Neural cell (in vitro differentiated cells): ENCODE measurements at regions not wholly inside any gene's neighbourhood (a gene's known extent, or its start where the extent isn't known, plus 50 kb on each side); places are given as distances from the start of the nearest gene placed in this dataset.

Source experiments
- H2AFZ ChIP-seq: fragments of 200-600, 300-800 bp; sonication (generic), shearing (Covaris generic); 2 replicates; pipeline ENCODE4 v1.6.0; 2014; ENCODE audit warnings: low read depth, mild to moderate bottlenecking, antibody characterized with exemption, low read length, moderate library complexity
- H3F3A ChIP-seq: fragments of 200-600 bp; shearing (Covaris generic); 2 replicates; pipeline ENCODE4 v1.6.1; 2016; ENCODE audit warnings: mild to moderate bottlenecking, moderate library complexity, mixed read lengths, antibody characterized with exemption, low read length; ENCODE audit not compliant: insufficient read depth, poor library complexity, severe bottlenecking
- H3K27ac ChIP-seq: fragments of 200-600, 300-800 bp; sonication (generic), shearing (Covaris generic); 2 replicates; pipeline ENCODE4 v1.5.1; 2014; ENCODE audit warnings: mild to moderate bottlenecking, low read length, moderate library complexity
- H3K27me3 ChIP-seq: fragments of 300-800, 200-600 bp; sonication (generic), shearing (Covaris generic); 2 replicates; pipeline ENCODE4 v1.6.0; 2014; ENCODE audit warnings: mild to moderate bottlenecking, low read depth, low read length, moderate library complexity; ENCODE audit not compliant: insufficient read depth
- H3K36me3 ChIP-seq: fragments of 300-800, 200-600 bp; sonication (generic), shearing (Covaris generic); 2 replicates; pipeline ENCODE4 v1.5.1; 2014; ENCODE audit warnings: mild to moderate bottlenecking, antibody characterized with exemption, low read length, moderate library complexity; ENCODE audit not compliant: insufficient read depth
- H3K4me2 ChIP-seq: fragments of 300-800, 200-600 bp; sonication (generic), shearing (Covaris generic); 2 replicates; pipeline ENCODE4 v1.6.0; 2014; ENCODE audit warnings: mild to moderate bottlenecking, low read length
- H3K4me3 ChIP-seq: fragments of 300-800, 200-600 bp; sonication (generic), shearing (Covaris generic); 2 replicates; pipeline ENCODE4 v1.5.1; 2014; ENCODE audit warnings: mild to moderate bottlenecking, low read length, moderate library complexity
- H3K79me2 ChIP-seq: fragments of 200-600 bp; shearing (Covaris generic); replicated peaks from 2 replicates; pipeline ENCODE4 v1.6.0; 2014; ENCODE audit warnings: mild to moderate bottlenecking, low read length, moderate library complexity; ENCODE audit not compliant: insufficient read depth
- H3K9ac ChIP-seq: fragments of 300-800, 200-600 bp; sonication (generic), shearing (Covaris generic); 2 replicates; pipeline ENCODE4 v1.6.1; 2016; ENCODE audit warnings: mild to moderate bottlenecking, low read length, mixed read lengths
- H3K9me2 ChIP-seq: fragments of 200-600 bp; shearing (Covaris generic); 2 replicates; pipeline ENCODE4 v1.6.1; 2016; ENCODE audit warnings: mild to moderate bottlenecking, low read length, mixed read lengths; ENCODE audit not compliant: insufficient read depth
- H3K9me3 ChIP-seq: fragments of 200-600, 300-800 bp; sonication (generic), shearing (Covaris generic); 2 replicates; pipeline ENCODE4 v1.6.1; 2016; ENCODE audit warnings: mild to moderate bottlenecking, mixed run types, low read length, moderate library complexity, mixed read lengths
- H4K20me1 ChIP-seq: fragments of 200-600 bp; shearing (Covaris generic); 2 replicates; pipeline ENCODE4 v1.6.1; 2016; ENCODE audit warnings: mild to moderate bottlenecking, mixed run types; ENCODE audit not compliant: insufficient read depth
- CTCF ChIP-seq: fragments of 450-650 bp; IDR thresholded peaks from 2 replicates; pipeline ENCODE4 v1.5.1; 2014; ENCODE audit warnings: antibody characterized with exemption, mild to moderate bottlenecking, moderate library complexity; ENCODE audit not compliant: poor library complexity, severe bottlenecking
- EP300 ChIP-seq: fragments of 450-650 bp; conservative IDR thresholded peaks from 2 replicates; pipeline ENCODE4 v1.6.1; 2014; ENCODE audit warnings: antibody characterized with exemption, mild to moderate bottlenecking, moderate library complexity; ENCODE audit not compliant: poor library complexity, severe bottlenecking
- EZH2 ChIP-seq: fragments of 200-600, 300-800 bp; shearing (Covaris generic), sonication (generic); IDR thresholded peaks from 2 replicates; pipeline ENCODE4 v1.6.1; 2014; ENCODE audit warnings: antibody characterized with exemption, low read length, borderline replicate concordance, mild to moderate bottlenecking; ENCODE audit not compliant: insufficient read depth, poor library complexity, severe bottlenecking
- MXI1 ChIP-seq: fragments of 450-650 bp; conservative IDR thresholded peaks from 2 replicates; pipeline ENCODE4 v1.6.1; 2014; ENCODE audit warnings: antibody characterized with exemption, mild to moderate bottlenecking; ENCODE audit not compliant: poor library complexity, severe bottlenecking
- POLR2AphosphoS5 ChIP-seq: IDR thresholded peaks from 2 replicates; pipeline ENCODE4 v1.6.1; 2012
- RAD21 ChIP-seq: fragments of 450-650 bp; conservative IDR thresholded peaks from 2 replicates; pipeline ENCODE4 v1.6.1; 2014; ENCODE audit warnings: antibody characterized with exemption, mild to moderate bottlenecking, moderate library complexity
- REST ChIP-seq: IDR thresholded peaks from 2 replicates; pipeline ENCODE4 v1.6.1; 2012; ENCODE audit warnings: borderline replicate concordance
- SMC3 ChIP-seq: fragments of 450-650 bp; conservative IDR thresholded peaks from 2 replicates; pipeline ENCODE4 v1.6.1; 2014; ENCODE audit warnings: antibody characterized with exemption, mild to moderate bottlenecking, moderate library complexity; ENCODE audit not compliant: poor library complexity
- TAF1 ChIP-seq: IDR thresholded peaks from 2 replicates; pipeline ENCODE4 v1.6.1; 2012; ENCODE audit warnings: low read depth

GRCh38 chr14:38761033-38761432 is 342.0 kb downstream of the SEC23A start:
- Histone ChIP-seq H3K36me3 (no peaks in the 10 kb centered on the region), H3K4me3 (no peak overlapping the region), H3K27me3 (no peaks in the 10 kb centered on the region), H4K20me1 (no peaks in the 10 kb centered on the region), H3K9me2 (no peaks in the 10 kb centered on the region), H3K9ac (no peak overlapping the region), H3K9me3 (no peaks in the 10 kb centered on the region), H3F3A (no peaks in the 10 kb centered on the region), H3K79me2 (no peaks in the 10 kb centered on the region), H3K4me2 (no peak overlapping the region), H3K27ac (no peak overlapping the region), H2AFZ (no peak overlapping the region)
- TF ChIP-seq MXI1, result no peak
- no peak for TF ChIP-seq SMC3
- no peak for TF ChIP-seq EP300
- TF ChIP-seq POLR2AphosphoS5, result no peak
- no peak for TF ChIP-seq TAF1

GRCh38 chr14:38758661-38759060 is 344.4 kb downstream of the SEC23A start:
- Histone ChIP-seq H3K4me2 (no peak overlapping the region), H3K27ac (no peak overlapping the region), H4K20me1 (no peaks in the 10 kb centered on the region), H3K27me3 (no peaks in the 10 kb centered on the region), H3K9me2 (no peaks in the 10 kb centered on the region), H3K4me3 (no peak overlapping the region), H3K9ac (no peak overlapping the region), H2AFZ (no peak overlapping the region), H3K79me2 (no peaks in the 10 kb centered on the region), H3K36me3 (no peaks in the 10 kb centered on the region), H3F3A (no peaks in the 10 kb centered on the region), H3K9me3 (no peaks in the 10 kb centered on the region)
- TF ChIP-seq REST, result no peak
- TF ChIP-seq EZH2, result no peak
- no peak for TF ChIP-seq RAD21
- no peak for TF ChIP-seq EP300
- no peak for TF ChIP-seq TAF1
- no peak for TF ChIP-seq POLR2AphosphoS5
- TF ChIP-seq SMC3, result no peak
- no peak for TF ChIP-seq MXI1
- no peak for TF ChIP-seq CTCF

GRCh38 chr14:38755036-38755435 is 348.0 kb downstream of the SEC23A start:
- Histone ChIP-seq H3K9me2 (no peaks in the 10 kb centered on the region), H3K4me3 (no peak overlapping the region), H3K79me2 (no peaks in the 10 kb centered on the region), H4K20me1 (no peaks in the 10 kb centered on the region), H3K9ac (no peak overlapping the region), H3K4me2 (no peak overlapping the region), H3F3A (no peaks in the 10 kb centered on the region), H3K27ac (no peak overlapping the region), H2AFZ (no peak overlapping the region), H3K27me3 (no peaks in the 10 kb centered on the region), H3K36me3 (no peaks in the 10 kb centered on the region), H3K9me3 (no peaks in the 10 kb centered on the region)
- TF ChIP-seq POLR2AphosphoS5 (no peak), CTCF (no peak), REST (no peak), TAF1 (no peak), MXI1 (no peak), RAD21 (no peak), EP300 (no peak), EZH2 (no peak), SMC3 (no peak)
